ENCODE measurements at regions not wholly inside any gene's neighbourhood (a gene's known extent, or its start where the extent isn't known, plus 50 kb on each side); places are given as distances from the start of the nearest gene placed in this dataset.
"Not testable (repeated sequence)": the region's sequence is repeated elsewhere in the genome, so short reads cannot be mapped to it uniquely, and the experiment has no call there.

DNA sequence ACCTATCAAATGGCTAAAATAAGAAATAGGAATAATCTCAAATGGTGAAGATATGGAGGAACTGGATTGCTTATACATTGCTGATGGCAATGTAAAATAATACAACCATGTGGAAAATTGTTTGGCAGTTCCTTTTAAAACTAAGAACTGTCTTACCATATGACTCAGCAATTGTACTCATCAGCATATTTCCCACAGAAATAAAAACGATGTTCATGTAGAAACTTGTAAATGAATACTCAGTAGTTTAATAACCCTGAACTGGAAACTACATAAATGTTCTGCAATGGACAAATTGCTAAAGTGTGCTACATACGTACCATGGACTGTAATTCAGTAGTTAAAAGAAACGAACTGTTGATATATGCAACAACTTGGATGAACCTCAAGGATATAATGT is 253.9 kb upstream of the RBMS3 start:
- no peak for ATAC-seq (ENCODE audit: low FRiP score in 2 of 2)

DNA sequence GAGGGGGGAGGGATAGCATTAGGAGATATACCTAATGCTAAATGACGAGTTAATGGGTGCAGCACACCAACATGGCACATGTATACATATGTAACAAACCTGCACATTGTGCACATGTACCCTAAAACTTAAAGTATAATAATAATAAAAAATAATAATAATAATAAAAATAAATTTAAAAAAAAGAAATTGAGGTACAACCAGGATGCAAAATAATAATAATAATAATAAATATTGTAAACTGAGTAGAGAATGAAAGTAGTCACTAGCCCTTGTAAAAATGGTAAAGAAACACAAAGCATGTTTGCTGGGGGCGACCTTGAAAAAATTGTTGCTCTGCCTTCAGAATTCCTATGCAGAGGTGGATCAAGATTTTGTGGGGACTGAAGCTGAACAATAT is 249.7 kb upstream of the RBMS3 start:
- not testable (repeated sequence) for ATAC-seq (ENCODE audit: low FRiP score in 2 of 2); H3K27ac ChIP-seq; H3K4me3 ChIP-seq; DNase-seq; H3K4me1 ChIP-seq; H3K27me3 ChIP-seq; H3K36me3 ChIP-seq; H3K9me3 ChIP-seq
- WGBS, 2 donors: 71 to 83% methylated on average over 2 of the region's 2 CpGs

More for the DNA sequence above, 253.9 kb upstream of the RBMS3 start:
- WGBS, 2 donors: 87 to 88% methylated on average over 3 of the region's 3 CpGs
- no peak overlapping the region for H3K27ac ChIP-seq
- no peaks in the 10 kb centered on the region for H3K27me3 ChIP-seq
- DNase-seq: no peak
- no peaks in the 10 kb centered on the region for H3K36me3 ChIP-seq
- H3K4me1 ChIP-seq: no peaks in the 10 kb centered on the region
- no peak overlapping the region for H3K4me3 ChIP-seq
- TF ChIP-seq EP300 (IDR thresholded peaks at IDR 0.05) (no peak), POLR2A (IDR thresholded peaks at IDR 0.05) (no peak), POLR2AphosphoS5 (IDR thresholded peaks at IDR 0.05) (no peak)
- TF ChIP-seq, protein P1, sequence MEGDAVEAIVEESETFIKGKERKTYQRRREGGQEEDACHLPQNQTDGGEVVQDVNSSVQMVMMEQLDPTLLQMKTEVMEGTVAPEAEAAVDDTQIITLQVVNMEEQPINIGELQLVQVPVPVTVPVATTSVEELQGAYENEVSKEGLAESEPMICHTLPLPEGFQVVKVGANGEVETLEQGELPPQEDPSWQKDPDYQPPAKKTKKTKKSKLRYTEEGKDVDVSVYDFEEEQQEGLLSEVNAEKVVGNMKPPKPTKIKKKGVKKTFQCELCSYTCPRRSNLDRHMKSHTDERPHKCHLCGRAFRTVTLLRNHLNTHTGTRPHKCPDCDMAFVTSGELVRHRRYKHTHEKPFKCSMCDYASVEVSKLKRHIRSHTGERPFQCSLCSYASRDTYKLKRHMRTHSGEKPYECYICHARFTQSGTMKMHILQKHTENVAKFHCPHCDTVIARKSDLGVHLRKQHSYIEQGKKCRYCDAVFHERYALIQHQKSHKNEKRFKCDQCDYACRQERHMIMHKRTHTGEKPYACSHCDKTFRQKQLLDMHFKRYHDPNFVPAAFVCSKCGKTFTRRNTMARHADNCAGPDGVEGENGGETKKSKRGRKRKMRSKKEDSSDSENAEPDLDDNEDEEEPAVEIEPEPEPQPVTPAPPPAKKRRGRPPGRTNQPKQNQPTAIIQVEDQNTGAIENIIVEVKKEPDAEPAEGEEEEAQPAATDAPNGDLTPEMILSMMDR (IDR thresholded peaks at IDR 0.05): no peak
- no peaks in the 10 kb centered on the region for H3K9me3 ChIP-seq

DNA sequence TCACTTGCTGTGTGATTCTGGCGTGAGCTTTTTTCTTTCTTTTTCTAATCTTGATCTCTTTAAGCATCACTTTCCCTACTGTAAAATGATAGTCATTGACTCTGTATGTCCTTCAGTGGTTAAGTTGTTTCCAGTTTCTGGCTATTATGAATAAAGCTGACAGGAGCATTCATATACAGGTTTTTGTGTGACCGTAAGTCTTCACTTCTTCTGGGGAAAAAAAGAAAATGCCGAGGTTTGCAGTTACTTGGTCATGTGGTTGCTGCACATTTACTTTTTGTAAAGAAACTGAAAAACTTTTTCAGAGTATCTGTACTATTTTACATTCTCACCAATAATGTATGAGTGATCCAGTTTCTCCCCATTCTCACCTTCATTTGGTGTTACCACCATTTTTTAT is 247.4 kb upstream of the RBMS3 start:
- 92 to 93% methylated on average over 3 of the region's 3 CpGs for WGBS, 2 donors
- no peaks in the 10 kb centered on the region for H3K4me1 ChIP-seq
- no peak overlapping the region for H3K27ac ChIP-seq
- H3K9me3 ChIP-seq: no peaks in the 10 kb centered on the region
- ATAC-seq (ENCODE audit: low FRiP score in 2 of 2): no peak
- H3K4me3 ChIP-seq: no peak overlapping the region
- no peaks in the 10 kb centered on the region for H3K36me3 ChIP-seq
- TF ChIP-seq EP300 (IDR thresholded peaks at IDR 0.05) (no peak), POLR2A (IDR thresholded peaks at IDR 0.05) (no peak), POLR2AphosphoS5 (IDR thresholded peaks at IDR 0.05) (no peak)
- TF ChIP-seq, protein P1 (IDR thresholded peaks at IDR 0.05): no peak
- no peak for DNase-seq
- no peaks in the 10 kb centered on the region for H3K27me3 ChIP-seq

DNA sequence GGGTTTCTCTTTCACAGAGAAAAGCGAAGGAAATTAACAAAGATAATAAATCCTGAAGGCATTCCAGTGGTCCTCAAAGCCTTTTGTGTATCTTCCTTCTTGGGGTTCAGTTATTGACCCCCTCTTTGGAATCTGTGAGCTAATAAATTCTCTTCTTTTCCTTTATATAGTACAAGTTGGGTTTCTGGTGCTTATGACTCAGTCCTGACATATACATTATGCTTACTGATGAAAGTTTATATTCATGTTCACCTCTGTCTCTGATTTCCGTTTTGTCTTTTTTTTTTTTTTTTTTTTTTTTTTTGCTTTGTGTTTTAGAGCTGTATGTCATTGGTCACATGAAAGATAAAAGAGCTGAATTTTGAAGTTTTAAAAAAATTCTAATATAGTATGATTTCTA is 230.7 kb upstream of the RBMS3 start:
- no peaks in the 10 kb centered on the region for H3K27me3 ChIP-seq
- ATAC-seq (ENCODE audit: low FRiP score in 2 of 2) (no peak), DNase-seq (no peak)
- no peak overlapping the region for H3K4me3 ChIP-seq
- WGBS, 2 donors: 71 to 80% methylated on average over 2 of the region's 2 CpGs
- no peaks in the 10 kb centered on the region for H3K36me3 ChIP-seq
- no peak overlapping the region for H3K27ac ChIP-seq
- H3K9me3 ChIP-seq: peaks cover 0 to 2% (median 0%) of the 10 kb centered on the region in 4 donors
- no peaks in the 10 kb centered on the region for H3K4me1 ChIP-seq
- TF ChIP-seq POLR2AphosphoS5 (IDR thresholded peaks at IDR 0.05) (no peak), EP300 (IDR thresholded peaks at IDR 0.05) (no peak), POLR2A (IDR thresholded peaks at IDR 0.05) (no peak)
- TF ChIP-seq, protein P1 (IDR thresholded peaks at IDR 0.05): no peak

DNA sequence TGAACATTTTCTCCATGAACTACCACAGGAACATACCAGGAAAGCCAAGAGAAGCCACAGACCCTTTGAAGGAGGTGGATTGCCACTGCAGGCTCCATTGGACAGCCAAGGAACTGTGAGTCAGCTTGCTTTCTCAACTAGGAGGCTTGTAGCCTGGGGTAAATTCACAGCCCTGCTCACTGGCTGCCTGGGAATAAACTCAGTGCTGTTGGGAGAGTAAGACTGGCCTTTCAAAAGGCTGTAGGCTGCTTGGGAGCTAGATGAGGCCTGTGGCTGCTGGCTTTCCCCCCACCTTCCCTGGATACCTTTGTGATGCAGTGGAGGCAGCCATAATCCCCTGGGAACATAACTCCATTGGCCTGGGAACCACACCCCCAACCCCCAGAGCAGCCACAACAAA is 223.5 kb upstream of the RBMS3 start:
- Histone ChIP-seq H3K36me3 (no peaks in the 10 kb centered on the region), H3K27me3 (no peaks in the 10 kb centered on the region), H3K27ac (no peak overlapping the region), H3K4me1 (no peaks in the 10 kb centered on the region), H3K4me3 (no peak overlapping the region), H3K9me3 (peaks cover 0 to 14% (median 7%) of the 10 kb centered on the region in 4 donors)
- ATAC-seq (ENCODE audit: low FRiP score in 2 of 2) (no peak), DNase-seq (no peak)
- TF ChIP-seq POLR2A (IDR thresholded peaks at IDR 0.05) (no peak), EP300 (IDR thresholded peaks at IDR 0.05) (no peak), POLR2AphosphoS5 (IDR thresholded peaks at IDR 0.05) (no peak)
- TF ChIP-seq, protein P1 (IDR thresholded peaks at IDR 0.05): no peak

Measured in upper lobe of left lung (tissue), 6 donors.